Ammon's horn (tissue), 1 donor: ENCODE measurements at regions not wholly inside any gene's neighbourhood (a gene's known extent, or its start where the extent isn't known, plus 50 kb on each side); places are given as distances from the start of the nearest gene placed in this dataset.

Experiments used
- DNase-seq: peaks from one replicate; pipeline ENCODE4 v3.0.0-alpha.2; 2016; ENCODE audit warnings: low spot score

DNA sequence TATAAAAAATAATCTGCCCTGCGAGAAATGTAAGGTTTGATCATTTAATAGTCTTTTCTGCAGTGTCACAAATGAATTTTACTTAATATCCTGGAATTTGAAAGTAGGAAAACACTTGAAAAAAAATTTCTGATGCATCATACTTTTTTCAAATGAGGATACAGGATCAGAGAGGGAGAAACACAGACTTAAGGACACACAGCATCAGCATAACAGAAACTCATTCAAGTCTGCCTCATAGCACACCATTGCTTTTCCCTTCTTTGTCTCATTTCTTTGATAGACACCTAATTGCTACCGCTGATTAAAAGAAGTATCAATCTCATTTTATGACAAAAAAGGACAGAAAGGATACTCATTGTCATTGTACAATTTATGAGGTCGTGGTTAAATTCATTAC, 319.0 kb downstream of the TMEM114 start:
- no peak for DNase-seq

DNA sequence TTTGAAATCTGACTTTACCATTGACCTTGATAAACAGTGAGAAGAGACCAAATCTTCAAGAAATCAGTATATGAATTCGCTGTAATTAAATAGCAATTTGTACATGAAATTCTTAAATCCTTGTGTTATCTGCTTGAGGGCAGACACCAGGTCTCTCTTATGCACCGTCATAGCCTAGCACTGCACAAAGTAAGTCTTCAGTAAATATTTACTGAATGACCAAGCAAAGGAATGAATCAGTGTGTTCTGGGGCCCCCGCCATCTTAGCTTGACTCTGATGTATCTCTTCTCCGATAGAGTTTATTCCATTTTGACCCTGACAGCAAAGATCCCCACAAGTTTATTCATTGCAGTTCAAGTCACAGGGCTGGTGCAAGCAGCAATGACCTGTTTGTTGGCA, 328.0 kb downstream of the TMEM114 start:
- no peak for DNase-seq

DNA sequence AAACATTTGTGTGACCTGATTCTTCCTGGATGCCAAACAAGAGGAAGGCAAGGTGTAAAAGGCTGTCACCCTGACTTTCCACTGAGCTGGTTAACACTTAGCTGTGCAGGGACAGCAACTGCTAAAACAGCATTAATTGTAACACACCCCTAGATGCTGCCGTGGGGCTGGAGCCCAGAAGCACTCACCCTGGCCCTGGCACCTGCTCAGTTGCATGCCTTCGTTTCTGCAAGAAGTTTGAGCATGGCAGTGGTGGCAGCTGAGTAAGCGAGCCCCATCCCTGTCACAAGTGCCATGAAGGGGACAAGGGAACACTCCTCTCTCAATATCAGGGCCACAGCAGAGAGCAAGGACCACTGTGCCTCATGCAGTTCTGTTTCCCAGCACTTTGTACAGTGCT, 330.2 kb downstream of the TMEM114 start:
- no peak for DNase-seq

DNA sequence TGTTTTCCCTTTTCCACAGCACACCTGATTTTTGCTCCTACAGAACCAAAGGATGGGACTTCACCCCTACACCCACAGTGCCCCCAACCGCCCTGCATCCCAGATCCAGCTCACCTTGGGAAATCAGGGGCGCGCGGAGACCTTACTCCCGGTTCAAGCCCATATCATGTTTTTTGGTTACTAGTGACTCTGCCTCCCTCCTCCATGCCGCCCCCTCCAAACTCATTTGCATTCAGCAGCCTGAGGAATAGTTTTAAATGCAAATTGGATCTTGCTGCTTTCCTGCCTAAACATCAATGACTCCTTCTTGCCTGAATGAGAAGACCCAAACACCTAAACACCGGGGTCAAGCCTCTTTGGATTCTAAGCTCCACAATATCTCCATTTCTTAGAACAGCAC, 331.8 kb downstream of the TMEM114 start:
- peak; percentile 34 for DNase-seq

DNA sequence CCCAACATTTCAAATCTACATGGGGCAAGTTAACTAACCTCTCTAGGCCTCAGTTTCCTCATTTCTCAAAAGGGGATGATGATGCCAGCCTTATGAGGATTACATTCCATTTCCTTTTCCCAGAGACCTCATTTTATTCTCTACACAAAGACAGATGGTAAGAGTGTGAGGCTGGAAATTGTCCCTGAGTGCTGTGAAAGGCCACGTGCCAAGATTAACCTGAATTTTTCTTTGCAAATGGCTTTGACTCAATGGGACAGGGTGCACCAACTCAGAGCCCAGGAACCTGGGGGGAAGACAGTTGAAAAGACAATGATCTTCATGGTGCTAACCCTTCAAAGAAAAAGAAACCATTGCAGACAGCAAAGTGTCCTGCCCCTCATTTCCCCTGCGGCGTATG, 332.8 kb downstream of the TMEM114 start:
- DNase-seq: no peak

DNA sequence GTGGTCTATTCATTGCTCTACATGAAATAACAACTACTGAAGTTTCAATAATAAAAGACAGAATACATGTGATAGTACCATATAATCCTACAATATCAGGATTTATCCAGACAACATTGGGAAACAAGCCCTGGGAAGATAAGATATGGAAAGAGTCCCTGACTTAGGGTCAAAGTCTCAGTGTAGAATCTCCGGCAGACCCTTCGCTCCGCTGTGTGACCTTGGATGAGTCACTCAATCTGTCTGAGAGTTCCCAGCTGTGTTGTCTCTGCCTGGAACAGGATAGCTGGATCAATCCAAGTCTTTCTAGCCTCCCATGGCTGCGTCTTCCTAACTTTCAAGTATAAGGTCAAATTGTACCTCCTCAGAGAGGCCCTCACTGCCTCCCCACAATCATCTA, 335.9 kb downstream of the TMEM114 start:
- DNase-seq: no peak

DNA sequence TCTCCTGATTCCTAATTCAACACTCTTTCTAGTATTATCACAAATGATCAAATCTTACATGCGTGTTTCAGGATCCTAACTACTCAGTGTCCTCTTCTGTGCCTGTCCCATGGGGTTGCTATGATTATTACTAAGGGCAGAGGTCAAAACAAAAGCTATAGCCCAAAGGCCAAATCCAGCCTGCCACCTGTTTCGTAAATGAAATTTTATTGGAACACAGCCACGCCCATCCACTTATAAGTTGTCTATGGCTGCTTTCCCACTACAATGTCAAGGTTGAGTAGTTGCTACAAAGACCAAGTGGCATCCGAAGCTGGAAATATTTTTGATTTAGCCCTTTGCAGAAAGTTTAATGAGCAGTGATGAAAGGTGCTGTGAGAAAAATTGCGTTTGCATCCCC, 336.6 kb downstream of the TMEM114 start:
- DNase-seq: no peak

DNA sequence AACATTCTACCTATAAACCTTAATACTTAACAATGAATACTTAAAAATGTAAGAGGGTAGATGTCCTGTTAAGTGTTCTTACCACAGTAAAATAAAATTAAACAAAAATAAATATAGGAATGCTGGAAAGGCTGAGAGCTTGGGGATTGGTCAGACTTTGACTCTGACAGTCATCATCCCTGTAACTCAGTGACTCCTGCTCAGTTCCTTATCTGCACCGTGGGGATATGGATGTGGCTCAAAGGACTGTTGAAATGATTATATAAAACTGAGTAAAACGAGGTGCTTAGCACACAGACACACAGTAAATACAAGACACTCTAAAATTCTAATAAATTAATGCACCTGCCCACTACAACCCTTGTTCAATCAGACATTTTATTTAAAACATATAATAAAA, 338.6 kb downstream of the TMEM114 start:
- DNase-seq: no peak

DNA sequence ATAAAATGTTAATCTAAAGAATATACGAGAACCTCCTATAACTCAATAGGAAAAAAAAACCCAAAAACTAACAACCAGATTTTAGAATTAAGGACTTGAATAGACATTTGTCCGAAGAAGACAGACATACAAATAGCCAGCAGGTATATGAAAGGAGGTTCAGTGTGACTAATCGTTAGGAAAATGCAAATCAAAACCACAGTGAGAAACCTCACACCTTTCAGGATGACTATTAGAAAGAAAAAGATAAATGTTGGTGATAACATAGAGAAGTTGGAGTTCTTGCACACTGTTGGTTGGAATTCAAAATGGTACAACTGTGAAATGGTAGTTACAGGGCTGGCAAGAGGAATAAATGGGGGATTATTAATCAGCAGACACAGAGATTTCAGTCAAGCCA, 339.0 kb downstream of the TMEM114 start:
- DNase-seq: no peak

DNA sequence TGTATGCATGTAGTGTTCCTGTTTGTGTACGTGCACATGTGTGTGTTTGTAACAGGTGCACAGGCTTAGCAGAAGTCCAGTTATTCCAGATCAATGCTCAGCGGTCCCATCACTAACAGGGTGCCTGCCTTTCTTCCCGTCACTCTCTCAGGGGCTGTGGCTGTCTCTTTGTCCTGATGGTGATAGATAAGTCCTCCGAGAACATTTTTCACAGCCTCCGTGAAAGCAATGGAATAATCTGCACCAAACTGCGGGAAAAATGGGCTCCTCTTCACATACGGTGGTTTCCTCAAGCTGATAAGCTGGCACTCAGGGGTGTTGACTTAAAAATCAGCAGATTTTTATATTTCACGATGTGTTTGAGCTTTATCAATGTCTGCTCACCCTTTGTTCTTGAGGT, 342.3 kb downstream of the TMEM114 start:
- no peak for DNase-seq

DNA sequence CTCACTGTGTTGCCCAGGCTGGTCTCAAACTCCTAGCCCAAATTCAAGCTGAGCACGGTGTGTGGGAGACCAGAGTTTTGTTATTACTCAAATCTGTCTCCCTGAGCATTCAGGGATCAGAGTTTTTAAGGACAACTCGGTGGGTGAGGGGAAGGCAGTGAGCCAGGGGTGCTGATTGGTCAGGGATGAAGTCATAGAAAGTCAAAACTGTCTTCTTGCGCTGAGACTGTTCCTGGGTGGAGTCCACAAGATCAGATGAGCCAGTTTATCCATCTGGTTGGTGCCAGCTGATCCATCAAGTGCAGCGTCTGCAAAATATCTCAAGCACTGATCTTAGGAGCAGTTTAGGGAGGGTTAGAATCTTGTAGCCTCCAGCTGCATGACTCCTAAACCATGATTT, 346.3 kb downstream of the TMEM114 start:
- no peak for DNase-seq

DNA sequence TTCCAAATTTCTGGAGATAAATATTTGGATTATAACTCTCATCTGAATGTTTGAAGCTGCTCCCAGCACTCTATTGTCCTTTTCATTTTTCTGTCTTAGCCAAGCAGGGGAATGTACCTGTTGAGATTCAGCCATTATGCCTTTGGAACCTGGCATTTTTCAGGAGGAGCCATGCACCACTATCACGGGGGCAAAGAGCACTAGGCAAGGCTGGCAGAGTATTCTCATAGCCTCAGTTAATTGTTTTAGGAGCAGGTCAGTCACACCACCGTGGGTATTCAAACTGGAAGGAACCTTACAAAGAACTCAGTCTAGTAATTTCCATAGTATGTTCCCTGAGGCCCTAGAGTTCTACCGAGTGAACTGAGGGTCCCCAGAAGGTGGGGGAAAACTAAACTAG, 348.9 kb downstream of the TMEM114 start:
- DNase-seq: no peak

DNA sequence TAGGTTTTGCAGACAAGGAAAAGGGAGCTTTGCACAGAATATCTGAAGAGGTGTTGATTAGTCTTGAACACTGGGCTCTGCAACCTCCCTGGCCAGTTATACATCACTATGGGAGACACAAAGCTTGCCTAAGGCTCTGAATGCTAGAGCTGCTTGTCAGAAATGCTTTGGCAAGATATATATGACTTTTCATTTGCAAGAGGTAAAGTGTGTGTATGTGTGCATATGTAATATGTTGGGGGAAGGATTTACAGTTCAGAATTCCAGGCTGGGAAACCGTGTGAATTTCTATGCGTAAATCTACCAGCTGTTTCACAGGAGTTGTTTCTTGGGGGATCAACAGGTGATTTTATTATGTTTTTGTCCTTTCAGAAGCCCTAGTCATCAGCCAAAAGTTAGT, 350.9 kb downstream of the TMEM114 start:
- DNase-seq: no peak

DNA sequence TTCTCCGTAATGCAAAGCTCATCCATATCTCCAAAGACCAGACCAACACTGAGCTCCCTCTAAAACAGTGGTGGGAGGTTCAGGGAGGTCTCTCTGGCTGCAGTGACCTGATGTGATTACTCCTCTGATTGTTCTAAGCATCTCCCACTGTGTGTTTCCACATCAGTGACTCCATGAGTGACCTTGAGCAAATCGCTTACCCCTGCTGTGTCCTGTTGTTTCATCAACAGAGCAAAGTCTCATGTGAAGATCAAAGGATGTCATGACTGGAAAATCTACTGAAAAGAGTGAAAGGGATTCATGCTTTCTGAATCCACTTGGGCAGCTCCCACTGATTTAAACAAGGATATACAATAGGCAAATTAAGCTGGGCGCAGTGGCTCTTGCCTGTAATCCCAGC, 352.9 kb downstream of the TMEM114 start:
- no peak for DNase-seq

DNA sequence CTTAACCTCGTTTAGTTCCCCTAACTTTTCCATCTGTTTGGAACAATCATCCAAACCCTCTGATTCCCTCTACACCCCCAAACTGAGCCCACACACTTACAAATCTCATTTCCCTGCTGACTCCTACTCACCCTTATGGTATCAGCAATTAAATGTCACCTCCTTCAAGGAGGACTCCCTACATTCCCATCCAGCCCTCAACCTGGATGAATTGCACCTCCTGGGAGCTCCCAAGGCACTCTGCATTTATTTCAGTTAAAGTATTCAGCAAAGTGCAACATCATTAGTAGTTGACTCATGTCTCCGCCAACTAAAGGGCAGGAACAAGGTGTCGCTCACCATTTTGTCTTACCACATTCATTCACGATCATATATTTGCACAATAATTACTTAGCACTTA, 353.5 kb downstream of the TMEM114 start:
- DNase-seq: no peak

DNA sequence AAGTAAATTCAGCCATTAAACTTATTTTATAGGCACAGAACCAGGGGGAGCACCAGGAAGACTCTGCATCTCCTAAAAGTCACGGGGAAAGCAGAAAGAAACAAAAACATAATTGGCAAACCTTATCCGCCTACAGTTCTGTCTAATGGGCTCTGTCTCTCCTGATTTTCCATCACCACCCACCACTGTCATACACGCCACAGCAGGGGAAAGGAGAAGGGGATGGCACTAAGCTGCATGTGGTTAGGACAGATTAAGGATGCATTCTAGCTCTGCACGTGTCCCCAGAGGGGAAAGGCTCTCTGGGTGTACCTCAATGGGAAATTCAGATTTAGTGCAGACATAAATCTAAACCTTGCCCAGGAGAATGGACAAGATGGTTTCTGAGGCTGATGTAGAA, 359.8 kb downstream of the TMEM114 start:
- peak; percentile 3 for DNase-seq

DNA sequence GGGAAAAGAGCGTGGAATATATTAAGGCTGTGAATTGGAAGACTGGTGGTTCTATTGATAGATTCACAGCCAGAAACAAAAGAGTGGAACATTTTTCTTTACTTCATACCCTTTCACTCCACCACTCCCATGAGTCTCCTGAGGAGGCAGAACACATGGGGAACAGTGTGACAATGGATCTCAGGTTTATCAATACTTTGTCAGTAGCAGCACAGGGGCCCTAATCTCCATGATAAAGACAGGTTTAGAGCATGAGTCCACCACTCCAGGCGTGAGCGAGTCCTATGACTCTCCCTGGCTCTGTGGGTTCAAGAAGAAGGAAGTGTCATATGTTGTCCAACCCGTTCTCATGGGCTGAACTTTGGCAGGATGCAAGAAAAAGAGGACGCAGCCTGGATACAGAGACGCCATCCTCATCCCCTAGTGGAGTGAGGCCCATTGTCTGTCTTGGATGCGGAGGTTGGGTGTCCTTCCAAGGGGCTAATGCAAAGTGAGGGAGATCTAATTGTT, 361.2 kb downstream of the TMEM114 start:
- no peak for DNase-seq

DNA sequence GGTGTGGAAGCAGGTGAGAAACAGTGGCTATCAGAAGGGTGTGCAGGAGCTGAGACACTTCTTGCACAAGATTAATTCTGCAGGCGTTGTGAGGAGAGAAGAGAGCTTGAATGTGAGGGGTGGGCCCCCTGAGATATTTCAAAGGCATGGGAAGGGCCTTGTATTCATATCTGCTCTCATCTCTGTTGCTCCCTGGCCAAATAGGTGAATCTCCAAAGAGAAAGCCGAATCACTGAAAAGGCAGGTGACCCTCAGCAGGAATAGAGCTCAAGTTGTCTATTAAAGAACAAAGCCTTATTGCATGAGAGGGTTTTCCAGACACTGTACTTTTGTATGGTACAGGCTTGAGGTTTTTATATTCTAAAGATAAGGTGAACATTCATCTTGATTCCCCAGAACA, 373.1 kb downstream of the TMEM114 start:
- DNase-seq: no peak

DNA sequence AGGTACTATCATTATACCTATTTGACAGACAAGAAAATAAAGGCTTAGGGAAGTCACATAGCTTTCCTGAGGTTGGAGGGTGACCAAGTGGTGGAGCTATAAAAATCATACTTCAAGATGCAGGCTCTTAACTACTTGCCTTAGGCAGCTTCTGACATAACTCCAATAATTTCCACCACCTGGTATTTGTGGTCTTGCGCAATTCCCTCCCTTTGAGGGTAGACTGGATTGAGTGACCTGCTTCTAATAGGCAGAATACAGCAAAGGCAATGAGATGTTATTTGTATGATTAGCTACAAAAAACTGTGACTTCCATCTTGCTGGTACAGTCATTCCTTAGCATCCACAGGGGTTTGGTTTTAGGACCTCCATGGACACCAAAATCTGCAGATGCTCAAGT, 385.5 kb downstream of the TMEM114 start:
- DNase-seq: no peak

DNA sequence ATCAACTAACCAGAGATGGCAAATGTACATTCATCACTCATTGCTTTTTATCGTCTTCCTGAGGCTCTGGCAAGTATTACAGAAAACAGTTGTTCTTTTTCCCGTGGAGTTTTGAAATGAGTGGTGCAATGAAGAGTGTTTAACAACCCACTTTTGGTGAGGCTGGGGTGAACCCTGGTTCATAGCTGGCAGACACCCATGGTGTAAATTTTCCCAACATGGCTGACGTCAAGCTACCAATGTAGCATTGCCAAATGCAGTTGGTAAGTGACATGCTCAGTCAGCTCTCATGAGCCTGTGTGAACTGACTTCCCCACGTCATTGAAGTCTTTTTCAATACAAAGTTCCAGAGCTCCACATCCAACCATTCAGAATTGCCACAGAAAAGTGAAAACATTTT, 386.2 kb downstream of the TMEM114 start:
- DNase-seq: no peak

DNA sequence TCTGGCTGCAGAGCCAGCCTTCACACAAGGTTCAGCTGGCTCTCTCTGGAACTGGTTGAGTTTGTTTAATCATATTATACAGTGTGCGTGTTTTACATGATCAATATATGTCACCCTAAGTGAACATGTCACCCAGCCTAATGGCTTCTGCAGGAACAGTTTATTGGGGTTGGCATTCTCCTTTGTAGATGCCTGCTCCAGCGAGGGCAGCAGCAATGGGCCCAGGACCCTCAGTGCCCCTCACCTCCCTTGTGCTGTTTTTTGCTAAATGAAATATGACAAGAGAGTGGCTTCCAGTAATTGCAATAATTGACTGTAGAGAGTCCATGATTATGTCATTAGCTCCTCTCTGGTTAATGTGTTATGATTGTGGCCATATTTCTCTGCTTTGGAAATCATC, 387.2 kb downstream of the TMEM114 start:
- DNase-seq: no peak

DNA sequence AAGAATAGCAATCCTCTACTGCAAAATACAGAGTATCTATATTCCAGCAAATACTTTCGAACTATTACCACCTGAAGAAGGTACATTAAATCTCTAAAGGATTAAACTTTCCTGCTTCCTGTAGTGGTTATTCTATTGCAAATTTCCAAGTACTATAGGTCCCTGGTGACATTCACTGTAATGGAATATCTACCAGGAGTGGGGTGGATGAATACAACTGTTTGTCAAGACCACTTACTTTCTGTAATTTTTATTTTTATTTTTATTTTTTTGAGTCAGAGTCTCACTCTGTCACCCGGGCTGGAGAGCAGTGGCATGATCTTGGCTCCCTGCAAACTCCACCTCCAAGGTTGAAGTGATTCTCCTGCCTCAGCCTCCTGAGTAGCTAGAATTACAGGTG, 389.5 kb downstream of the TMEM114 start:
- DNase-seq: no peak

DNA sequence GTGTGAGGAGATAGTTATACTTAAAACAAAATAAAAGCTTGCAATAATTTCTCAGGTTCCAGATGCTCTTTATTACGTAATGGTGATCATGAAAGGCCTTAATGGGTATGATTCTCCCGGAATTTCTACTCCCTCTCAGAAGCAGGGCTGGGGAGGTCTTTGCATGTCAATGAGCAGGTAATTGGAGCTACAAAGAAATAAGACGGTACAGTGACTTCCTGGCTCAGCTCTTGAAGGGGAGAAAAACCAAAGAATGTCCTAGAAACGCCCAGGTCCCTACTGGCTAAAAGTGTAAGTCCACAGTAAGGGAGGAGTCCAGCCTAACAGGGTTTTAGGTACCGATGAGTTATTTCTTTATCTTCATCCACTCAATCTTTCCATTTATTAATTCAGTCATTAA, 390.9 kb downstream of the TMEM114 start:
- no peak for DNase-seq

DNA sequence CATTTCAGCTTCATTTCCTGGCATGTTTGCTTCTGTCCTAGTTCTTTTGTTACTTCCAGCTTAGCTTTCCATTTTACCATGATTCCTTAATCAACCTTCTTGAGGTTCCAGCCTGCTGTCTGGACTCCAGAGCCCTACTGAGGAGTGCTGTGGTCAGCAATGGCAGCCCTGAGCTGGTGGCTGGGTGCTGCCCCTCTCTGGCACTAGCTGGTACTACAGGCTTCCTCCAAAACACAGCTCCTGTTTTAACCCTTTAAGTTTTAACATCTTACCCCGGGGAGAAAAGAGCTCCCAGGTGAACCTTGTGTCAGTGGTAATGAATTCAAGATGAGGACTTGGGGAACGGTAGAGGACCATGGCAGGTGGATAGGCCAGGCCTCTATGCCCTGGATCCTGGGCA, 395.5 kb downstream of the TMEM114 start:
- no peak for DNase-seq

DNA sequence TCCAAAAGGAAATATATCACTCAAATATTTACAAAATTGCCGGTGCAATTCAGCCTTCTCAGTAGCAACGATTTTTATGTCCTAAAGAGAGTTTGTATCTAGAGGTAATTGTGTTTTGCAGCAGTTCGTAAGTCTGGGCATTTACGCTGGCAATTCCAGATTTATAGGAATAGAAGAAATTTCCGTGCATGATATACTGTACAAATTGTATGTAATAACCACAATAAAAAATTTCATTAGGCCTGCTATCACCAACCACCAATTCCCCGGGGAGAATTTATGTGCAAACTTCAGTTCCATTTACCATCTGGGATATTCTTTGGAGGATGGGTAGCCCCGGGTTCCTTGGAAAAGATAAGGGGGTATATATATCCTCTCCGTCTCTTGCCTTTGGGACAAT, 401.5 kb downstream of the TMEM114 start:
- DNase-seq: no peak
